ENCODE measurements at regions not wholly inside any gene's neighbourhood (a gene's known extent, or its start where the extent isn't known, plus 50 kb on each side); places are given as distances from the start of the nearest gene placed in this dataset.

DNA sequence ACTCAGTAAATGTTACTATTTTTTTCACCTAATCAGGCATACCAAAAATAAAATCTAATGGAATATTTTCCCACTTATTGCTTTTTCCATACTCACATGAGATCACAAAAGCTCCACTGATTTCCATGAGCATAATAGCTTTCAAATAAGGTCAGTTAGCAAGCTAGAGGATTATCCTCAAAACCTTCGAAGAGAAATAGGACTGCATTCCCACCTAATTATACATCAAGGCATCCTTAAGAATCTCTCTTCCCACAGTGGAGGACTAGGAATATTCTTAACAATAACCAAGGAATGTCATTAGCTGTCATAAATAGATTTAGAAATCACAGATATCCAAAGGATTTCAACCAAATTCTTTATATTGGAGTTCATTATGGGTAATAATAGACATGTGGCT is 127.9 kb upstream of the STT3B start:
- no peak for DNase-seq

DNA sequence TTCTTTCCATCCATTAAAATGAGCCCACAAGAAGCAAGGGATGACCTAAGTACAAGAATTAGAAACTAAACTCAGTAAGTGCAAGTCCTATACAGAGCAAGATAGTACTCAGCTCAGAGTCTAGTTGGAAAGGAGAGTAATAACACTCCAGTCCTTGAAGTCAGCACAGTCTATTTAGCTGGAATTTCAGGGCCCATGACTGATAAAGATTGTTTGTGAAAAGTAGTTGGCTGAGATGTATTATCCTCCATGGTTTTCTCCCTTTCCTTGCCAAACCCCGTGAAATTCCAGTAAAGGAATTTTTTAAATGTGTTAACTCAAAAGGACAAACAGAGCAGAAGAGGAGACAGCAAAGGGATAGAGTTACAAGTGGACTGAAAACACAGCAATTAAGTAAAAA is 127.2 kb upstream of the STT3B start:
- DNase-seq = no peak

DNA sequence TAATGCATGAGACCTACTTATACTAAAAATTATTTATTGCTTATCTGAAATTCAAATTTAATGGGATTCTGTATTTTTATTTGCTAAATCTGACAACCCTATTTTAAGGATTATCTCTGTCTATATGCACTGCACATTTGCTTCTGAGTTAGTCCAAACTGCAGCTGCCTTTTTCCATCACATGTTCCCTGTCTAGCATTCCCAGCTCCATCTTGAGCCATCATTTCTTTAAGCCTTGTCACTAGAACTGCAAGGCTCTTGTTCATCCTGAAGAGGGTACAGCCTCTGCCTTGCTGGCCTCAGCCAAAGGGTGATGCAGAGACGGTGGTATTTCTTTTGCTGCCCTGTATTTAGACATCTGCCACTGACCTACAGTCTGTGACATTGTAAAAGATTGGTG is 125.8 kb upstream of the STT3B start:
- no peak for DNase-seq

DNA sequence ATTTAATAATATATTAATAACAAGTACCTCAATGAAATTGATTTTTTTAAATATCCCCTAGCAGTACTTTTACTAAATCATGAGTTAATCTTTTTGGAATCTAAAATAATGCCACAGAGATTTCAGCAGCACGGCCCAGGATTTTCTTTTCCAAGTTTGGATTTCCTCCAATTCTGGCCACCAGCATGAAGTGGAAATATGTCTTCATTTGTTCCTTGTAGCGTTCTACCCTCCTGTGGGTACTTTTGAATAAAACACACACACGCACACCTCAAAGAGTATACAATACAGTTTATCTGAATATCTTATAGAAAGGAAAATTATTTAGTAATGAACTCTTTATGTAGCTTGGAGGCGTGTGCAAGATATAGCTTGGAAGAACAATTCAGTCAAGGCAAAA is 125.1 kb upstream of the STT3B start:
- DNase-seq = no peak

DNA sequence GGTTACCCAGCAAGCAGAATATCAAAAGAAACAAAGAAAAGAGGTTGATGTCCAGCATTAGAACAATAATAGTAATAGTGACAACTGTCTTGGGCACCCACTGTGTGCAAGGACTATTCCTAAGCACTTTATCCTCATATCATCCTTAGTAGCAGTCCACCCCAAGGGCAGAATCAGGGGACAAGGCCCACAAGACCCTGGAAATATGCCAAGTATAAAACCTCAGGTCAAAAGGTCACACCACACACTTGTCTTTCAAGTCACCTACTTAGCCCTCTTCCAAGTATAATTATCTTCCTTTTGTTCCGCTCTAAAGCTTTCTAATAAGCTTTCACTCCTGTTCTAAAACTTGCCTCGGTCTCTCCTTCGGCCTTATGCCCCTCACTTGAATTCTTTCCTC is 124.0 kb upstream of the STT3B start:
- no peak for DNase-seq

DNA sequence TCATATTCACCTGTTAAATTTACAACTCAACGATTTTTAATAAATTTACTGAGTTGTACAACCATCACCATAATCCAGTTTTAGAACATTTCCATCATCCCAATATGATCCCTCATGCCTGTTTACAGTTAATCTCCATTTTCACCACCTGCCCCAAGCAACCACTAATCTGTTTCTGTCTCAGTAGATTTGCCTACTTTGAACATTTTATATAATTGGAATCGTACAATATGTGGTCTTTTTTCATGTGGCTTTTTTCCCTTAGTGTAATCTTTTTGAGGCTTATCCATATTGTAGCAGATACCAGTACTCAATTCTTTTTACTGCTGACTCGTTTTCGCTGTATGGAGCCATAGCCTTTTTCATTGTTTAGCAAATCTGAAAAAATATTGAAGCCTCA is 123.3 kb upstream of the STT3B start:
- no peak for DNase-seq

DNA sequence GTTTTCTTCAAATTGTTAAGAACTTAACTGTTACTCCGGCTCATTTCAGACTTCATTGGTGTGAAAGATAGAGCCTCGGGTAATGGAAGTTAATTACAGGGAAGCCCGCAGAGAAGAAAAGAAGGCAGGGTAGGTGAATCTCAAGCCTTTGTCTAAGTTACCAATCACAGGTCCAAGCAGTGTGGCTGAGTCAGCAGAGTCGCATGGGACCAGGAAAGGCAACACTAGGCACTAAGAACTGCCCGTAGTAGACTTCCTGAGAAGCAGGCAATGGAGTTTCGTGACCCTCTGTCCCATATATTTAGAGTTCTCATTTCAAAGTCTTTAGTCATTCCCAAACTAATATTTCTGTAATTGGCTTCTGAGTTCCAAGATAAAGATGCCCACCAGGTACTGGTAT is 122.9 kb upstream of the STT3B start:
- DNase-seq = no peak

DNA sequence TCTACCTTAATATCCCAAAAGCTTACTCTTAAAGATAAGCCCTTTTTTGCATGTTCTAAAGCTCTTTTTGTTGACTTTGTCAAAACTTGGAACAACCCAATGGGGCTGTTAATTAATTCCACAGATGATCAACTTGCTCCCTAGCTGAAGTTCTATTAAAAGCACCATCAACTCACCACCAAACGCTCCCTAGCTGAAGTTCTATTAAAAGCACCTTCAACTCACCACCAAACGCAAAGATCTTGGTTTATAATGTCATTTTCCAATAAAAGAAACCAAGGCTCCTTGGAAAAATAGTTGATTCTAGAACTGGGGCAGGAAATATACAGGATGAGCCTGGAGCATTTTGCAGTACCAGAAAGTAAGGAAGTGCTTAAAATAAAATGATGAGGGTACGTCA is 122.3 kb upstream of the STT3B start:
- no peak for DNase-seq

DNA sequence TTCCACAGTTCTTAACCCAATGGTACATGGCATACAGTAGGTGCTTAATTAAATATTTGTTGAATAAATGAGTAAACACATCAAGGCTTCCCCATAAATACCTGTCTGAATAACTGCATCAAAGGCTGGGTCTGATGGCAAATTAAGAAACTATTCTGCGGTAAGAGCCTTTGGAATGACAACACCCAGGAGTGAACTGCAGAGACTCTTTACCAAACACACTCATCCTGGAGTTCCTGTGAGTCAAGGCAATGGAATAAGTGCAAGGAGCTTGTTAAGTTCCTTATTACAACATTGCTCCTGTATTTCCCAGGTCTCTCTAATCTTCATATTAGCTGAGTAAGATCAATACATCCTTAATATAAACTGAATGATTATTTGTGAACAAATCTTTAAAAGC is 119.9 kb upstream of the STT3B start:
- DNase-seq = no peak

DNA sequence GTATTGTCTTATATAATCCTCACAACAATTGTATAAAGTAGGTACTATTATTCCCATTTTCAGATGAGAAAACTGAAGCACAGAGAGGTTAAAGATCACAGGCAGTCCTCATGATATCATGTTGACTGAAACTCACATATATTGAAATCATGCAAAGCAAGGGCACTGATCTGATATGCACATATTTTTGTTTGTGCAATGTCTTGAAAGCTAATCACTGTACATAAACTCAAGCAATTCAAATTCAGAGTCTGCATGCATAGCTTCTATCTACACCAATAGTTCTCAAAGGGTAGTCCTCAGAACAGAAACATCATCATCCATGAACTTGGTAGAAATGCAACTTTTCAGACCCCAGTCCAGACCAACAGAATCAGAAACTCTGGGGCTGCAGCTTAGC is 119.2 kb upstream of the STT3B start:
- no peak for DNase-seq

DNA sequence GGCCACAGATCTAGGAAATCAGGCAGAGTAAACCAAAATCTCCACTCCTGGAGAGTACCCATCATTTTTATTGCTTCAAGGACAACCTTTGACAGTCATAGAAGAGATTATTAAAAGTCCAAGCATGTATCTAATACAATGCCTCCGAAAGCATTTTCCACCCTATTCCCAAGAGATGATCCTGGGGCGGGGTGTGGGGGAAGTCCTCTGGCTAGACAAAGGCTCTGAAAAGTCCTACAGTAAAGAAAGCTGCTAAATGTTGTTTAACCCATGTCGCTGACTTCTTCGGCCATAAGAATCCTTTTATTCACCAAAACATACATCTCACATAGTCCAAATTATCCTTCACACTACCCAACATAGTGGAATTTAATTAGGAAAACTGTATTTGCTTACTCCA is 115.7 kb upstream of the STT3B start:
- DNase-seq = no peak

DNA sequence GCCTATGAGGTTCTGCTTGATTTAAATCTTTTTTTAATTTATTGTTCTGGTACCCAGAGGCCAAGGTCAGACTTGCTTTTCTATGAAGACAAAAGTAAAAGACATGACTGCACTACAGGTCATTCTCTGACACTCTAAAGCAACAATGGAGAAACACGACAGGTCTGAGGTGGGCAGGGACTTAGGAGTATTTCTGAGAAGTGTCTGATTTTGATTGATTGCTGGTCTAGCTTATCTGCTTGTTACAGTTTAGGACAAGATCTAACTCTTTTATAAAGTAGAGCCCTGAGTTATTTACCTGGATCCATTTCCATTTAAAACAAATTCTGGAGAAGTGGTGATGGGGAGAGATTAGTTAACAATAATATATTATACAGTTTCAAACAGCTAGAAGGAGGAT is 115.2 kb upstream of the STT3B start:
- no peak for DNase-seq

DNA sequence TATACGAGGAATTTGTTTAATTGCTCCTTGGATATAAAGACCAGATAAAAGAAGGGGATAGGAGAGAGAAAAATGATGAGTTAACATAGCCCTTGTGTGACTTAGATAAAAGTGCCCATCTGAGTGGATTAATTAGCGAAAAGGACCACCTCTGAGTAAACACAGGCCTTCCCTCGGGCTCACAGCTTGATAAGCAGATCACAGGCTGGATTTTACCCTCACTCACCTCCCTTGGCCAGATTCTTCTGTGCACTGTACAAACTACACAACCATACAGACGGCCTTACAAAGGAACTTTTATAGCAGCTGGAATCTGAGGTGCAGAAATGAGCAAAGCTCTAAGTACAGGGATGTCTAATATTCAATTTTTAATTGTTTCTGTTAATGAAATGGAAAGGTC is 112.4 kb upstream of the STT3B start:
- no peak for DNase-seq

DNA sequence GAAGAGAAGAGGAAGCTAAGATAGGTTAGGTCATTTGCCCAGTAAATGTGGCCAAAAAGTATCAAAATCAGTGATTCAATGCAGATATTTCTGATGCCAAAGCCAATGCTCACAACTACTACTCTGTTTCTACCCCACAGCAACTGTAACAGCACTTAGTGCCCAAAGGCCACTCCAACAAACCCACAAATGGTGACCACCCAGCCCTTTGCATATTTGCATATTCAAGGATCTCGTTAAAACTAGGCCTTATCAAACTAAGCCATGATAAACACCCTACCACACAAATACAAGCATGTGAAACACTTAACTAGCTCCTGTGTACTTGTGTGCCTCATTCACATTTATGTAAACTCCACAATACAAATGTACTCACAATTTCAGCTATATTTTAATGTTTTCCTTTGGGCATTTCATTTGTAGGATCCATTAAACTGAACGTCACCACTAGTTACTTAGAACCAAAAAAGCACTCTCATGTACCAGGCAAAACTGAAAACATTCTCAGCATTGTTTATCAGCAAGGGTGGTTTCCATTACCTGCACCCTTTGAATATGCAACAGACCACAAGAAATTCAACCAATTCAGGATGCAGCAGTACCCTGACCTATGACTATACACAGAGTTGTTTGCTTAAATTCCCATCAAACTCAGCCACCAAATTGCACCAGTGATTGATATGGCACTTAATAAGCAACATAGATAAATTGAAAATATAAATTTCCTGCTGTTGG is 111.2 kb upstream of the STT3B start:
- DNase-seq = no peak

DNA sequence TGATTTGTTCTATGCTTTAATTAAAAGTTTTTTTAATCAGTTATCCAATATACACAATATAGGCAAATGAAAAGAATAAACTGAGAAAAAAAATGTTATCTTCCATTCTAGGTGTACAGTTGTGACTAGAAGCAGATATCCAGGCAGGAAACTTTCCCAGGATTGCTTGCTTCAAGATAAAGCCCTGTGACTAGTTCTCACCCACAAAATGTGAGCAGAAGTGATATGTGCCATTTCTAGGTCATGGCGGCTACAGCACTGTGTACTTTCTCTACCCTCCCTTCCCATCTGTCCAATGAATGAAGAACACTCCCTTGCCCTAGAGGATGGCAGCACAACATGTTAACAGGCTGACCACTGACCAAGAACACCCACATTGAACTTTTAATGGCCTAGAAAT is 110.5 kb upstream of the STT3B start:
- no peak for DNase-seq

DNA sequence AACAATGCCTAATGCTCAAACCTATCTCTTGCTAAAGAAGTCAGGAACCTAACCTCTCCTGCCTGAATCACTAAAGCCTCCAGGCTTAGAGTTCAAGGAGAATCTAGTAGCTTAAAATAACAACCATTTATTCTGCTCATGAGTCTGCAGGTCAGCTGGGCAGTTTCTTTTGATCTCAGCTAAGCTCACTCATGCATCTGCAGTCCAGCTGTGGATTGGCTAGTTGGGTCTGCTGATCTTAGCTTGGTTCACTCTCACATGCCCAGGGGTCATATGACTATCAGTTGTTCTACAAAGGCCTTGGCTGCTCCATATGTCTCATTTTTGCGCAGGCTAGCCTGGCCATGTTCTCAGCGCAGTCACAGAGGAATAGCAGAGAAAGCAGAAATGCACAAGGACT is 109.2 kb upstream of the STT3B start:
- DNase-seq = no peak

DNA sequence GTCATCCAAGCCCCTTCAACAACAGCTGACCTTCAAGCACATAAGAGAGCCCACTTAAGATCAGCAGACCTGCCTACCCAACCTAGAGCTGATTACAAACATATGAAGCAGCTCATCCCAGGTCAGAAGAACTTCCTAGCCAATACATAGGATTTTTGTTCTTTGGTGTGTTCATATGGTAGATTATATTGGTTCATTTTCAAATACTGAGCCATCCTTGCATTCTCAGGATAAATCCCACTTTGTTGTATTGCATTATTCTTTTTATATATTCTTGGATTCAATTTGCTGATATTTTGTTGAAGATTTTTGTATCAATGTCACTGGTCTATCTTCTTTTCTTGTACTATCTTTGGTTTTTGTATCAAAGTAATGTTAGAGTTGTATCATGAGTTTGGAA is 107.3 kb upstream of the STT3B start:
- no peak for DNase-seq

DNA sequence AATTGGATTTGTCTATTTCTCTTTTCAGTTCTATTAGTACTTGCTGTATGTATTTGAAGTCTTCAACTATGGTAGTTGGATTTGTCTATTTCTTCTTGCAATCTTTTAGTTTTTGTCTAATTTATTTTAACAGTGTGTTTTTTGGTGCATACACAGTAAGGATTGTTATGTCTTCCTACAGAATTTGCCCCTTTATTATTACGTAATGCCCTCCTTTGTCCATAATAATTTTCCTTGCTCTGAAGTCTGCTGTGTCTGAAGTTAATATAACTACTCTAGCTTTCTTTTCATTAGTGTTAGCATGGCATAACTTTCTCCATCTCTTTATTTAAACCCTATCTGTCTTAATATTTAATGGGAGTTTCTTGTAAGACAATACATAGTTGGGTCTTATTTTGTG is 105.1 kb upstream of the STT3B start:
- DNase-seq = no peak

DNA sequence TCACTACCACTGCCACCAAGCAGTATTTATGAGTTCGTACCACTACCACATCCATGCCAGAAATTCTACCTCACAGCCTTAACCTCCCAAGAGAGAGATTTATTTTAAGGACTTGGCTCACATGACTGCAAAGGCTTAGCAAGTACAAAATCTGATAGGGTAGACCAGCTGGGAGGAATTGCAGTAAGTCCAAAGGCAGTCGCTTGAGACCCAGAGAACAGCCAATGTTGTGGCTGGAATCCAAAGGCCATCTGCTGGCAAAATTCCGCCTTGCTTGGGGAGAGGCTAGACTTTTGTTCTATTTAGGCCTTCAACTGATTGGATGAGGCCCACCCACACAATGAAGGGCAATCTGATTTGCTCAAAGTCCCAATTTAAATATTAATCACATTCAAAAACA is 101.4 kb upstream of the STT3B start:
- DNase-seq = no peak

DNA sequence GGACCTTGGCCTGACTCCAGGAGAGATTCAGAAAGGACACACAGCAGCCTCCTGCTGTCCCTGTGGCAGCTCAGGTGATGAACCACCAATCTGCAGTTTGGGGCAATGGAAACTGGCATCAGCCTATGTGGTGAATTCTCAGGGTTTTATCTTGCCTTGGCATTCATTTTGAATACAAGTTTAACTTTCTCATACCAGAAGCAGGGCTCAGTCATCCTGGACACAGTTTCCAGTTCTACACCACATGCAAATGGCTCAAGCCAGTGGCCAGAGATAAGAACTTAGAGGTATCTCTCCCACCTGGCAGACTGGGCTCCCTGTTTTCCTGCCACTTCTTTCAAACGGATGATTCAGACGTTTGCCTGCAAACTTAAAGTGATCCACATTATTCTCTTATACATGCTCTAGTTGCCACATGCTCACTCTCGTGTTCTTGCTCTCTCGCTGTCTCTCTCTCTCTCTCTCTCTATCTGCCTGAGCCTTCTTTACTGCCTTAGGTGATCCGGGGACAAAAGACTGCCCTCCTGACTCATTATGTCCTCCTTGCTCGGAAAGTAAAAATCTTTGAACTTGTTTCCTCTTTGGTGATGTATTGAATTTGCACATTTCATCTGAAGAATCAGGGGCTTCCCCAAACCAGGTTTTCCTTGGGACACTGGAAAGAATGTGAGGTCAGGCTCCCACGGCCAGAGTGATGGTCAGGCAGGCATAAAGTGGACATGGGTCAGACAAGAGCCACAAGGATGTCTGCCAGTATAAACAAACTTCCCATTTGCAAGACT is 99.6 kb upstream of the STT3B start:
- DNase-seq = no peak

DNA sequence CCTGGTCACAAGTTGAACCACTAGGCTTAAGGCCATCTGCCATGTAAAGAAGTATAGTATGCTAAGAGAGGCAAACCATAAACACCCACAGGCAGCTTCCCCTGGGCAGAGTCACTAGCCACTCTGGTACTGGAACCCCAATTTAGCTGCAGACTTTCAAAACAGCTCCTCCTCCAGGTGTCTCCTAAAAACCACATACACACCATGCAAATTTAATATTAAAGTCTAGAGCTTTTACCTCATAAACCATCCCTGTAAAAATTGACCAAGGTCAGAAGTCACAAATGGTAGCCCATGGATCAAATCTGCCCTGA is 99.1 kb upstream of the STT3B start:
- no peak for DNase-seq

DNA sequence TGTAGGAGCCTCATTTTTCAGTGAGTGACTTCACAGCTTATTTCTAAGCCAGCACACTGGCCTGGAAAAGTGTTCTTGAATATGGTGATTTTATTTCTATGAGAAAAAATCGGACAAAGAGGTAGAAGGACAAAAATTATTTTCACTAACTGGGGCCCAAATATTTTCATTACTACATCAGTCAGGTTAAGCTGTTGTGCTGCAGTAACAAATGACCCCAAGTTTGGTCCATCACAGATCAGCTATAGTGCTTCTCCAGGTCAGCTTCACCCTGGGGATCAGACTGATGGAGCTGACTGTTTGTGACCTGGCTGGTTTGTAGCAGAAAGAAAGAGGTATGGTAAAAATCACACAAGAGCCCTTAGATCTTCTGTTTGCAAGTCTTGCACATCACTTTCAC is 97.9 kb upstream of the STT3B start:
- no peak for DNase-seq

DNA sequence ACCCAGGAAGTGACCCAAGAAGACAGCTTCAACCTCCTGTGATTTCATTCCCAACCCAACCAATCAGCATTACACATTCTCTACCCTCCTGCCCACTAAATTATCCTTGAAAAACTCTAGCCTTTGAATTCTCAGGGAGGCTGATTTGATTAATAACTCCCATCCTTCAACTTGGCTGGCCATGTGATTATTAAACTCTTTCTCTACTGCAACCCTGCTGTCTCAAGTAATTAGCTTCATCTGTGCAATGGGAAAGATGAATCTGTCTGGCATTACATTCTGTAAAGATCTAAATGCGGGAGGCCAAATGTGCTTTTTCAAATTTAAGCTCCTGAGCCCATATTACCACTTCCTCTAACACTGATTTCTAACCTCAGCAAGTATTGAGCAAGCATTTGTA is 95.9 kb upstream of the STT3B start:
- no peak for DNase-seq

DNA sequence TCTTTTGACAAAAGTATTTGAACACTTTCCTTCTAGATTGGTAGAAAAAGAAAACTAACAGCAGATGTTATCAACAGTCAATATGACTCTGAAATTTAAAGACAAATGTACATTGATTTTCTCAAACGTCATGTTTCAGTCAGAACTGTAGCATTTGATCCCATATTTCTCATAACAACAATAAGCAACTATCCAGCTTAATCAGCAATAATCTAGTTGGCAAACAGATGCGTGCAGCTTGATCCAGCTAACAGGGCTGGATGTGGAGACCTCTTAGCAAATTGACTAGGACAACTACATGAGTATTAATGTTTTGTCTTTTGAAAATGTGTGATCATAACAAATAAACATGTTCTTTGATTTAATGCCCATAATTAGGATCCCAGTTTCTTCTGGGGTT is 94.0 kb upstream of the STT3B start:
- DNase-seq = no peak

Data from 8988T (cell line).